Brain microvascular endothelial cell (primary cell): ENCODE measurements at regions not wholly inside any gene's neighbourhood (a gene's known extent, or its start where the extent isn't known, plus 50 kb on each side); places are given as distances from the start of the nearest gene placed in this dataset.

Source experiments
- DNase-seq: peaks from one replicate; pipeline ENCODE4 v3.0.0-alpha.2; 2020
- H3K27ac ChIP-seq: fragments of 250-450 bp; sonication (Bioruptor Pico); 2 replicates; pipeline ENCODE4 v1.5.1; 2020; ENCODE audit warnings: mild to moderate bottlenecking, moderate library complexity
- H3K27me3 ChIP-seq: fragments of 250-450 bp; sonication (Bioruptor Pico); replicated peaks from 2 replicates; pipeline ENCODE4 v1.5.1; 2020; ENCODE audit warnings: mild to moderate bottlenecking
- H3K36me3 ChIP-seq: fragments of 250-450 bp; sonication (Bioruptor Pico); replicated peaks from 2 replicates; pipeline ENCODE4 v1.5.1; 2020; ENCODE audit warnings: mild to moderate bottlenecking
- H3K4me3 ChIP-seq: 2 replicates; pipeline ENCODE4 v1.5.1; 2011; ENCODE audit warnings: low read depth, mild to moderate bottlenecking, control low read depth, low read length, moderate library complexity
- CTCF ChIP-seq: IDR thresholded peaks from 2 replicates; pipeline ENCODE4 v1.5.1; 2011; ENCODE audit warnings: low read depth, mild to moderate bottlenecking, moderate library complexity, low read length, control low read depth, inconsistent platforms; ENCODE audit errors: missing control alignments
- in situ Hi-C: cut with HindIII; loops from 2 replicates; pipeline ENCODE4 v1.10.0; 2017; ENCODE audit warnings: low sequenced_read_pairs, low pct_ligation_motif_present

- Histone ChIP-seq H3K36me3 (no peaks in the 10 kb centered on the region), H3K27me3 (no peaks in the 10 kb centered on the region), H3K27ac (no peak overlapping the region), H3K4me3 (no peak overlapping the region)
- TF ChIP-seq CTCF: peak; percentile 60
- peak; percentile 8 for DNase-seq
- in situ Hi-C loops: no loop called here
Observed at GRCh38 chr2:67476809-67477790, 80.0 kb downstream of the ETAA1 start.

GRCh38 chr2:67479261-67479660, 82.1 kb downstream of the ETAA1 start:
- H3K27ac ChIP-seq: no peak overlapping the region
- no peak for TF ChIP-seq CTCF
- in situ Hi-C loops: no loop called here
- H3K4me3 ChIP-seq: no peak overlapping the region
- no peaks in the 10 kb centered on the region for H3K27me3 ChIP-seq
- DNase-seq: no peak
- H3K36me3 ChIP-seq: no peaks in the 10 kb centered on the region

- Histone ChIP-seq H3K36me3 (no peaks in the 10 kb centered on the region), H3K27me3 (no peaks in the 10 kb centered on the region), H3K4me3 (no peak overlapping the region), H3K27ac (no peak overlapping the region)
- no peak for TF ChIP-seq CTCF
- DNase-seq: peak; percentile 34
- in situ Hi-C loops: no loop called here
Observed at GRCh38 chr2:67485431-67485830, 88.3 kb downstream of the ETAA1 start.

- no peaks in the 10 kb centered on the region for H3K36me3 ChIP-seq
- H3K27me3 ChIP-seq: no peaks in the 10 kb centered on the region
- TF ChIP-seq CTCF: no peak
- DNase-seq: no peak
- no peak overlapping the region for H3K27ac ChIP-seq
- H3K4me3 ChIP-seq: no peak overlapping the region
- in situ Hi-C loops: no loop called here
Observed at GRCh38 chr2:67486041-67486796, 89.1 kb downstream of the ETAA1 start.

GRCh38 chr2:67487993-67488392, 90.9 kb downstream of the ETAA1 start:
- in situ Hi-C loops: no loop called here
- DNase-seq: no peak
- Histone ChIP-seq H3K27me3 (no peaks in the 10 kb centered on the region), H3K36me3 (no peaks in the 10 kb centered on the region), H3K4me3 (no peak overlapping the region), H3K27ac (no peak overlapping the region)
- no peak for TF ChIP-seq CTCF
